Astrocyte of the cerebellum (primary cell): ENCODE measurements at regions not wholly inside any gene's neighbourhood (a gene's known extent, or its start where the extent isn't known, plus 50 kb on each side); places are given as distances from the start of the nearest gene placed in this dataset.
"Not testable (repeated sequence)": the region's sequence is repeated elsewhere in the genome, so short reads cannot be mapped to it uniquely, and the experiment has no call there.

Experiments
- DNase-seq: peaks from one replicate; pipeline ENCODE4 v3.0.0-alpha.2; 2011; ENCODE audit warnings: low read depth
- H3K4me3 ChIP-seq: 2 replicates; pipeline ENCODE4 v1.5.1; 2011; ENCODE audit warnings: mild to moderate bottlenecking, low read depth, low read length, moderate library complexity
- CTCF ChIP-seq: IDR thresholded peaks from 2 replicates; pipeline ENCODE4 v1.5.1; 2012; ENCODE audit warnings: low read length, low read depth, moderate library complexity, mild to moderate bottlenecking; ENCODE audit errors: missing control alignments
- in situ Hi-C: cut with HindIII; loops from 2 replicates; pipeline ENCODE4 v1.10.0; 2017; ENCODE audit warnings: low sequenced_read_pairs

- in situ Hi-C loops = no loop called here
- no peak for TF ChIP-seq CTCF
- DNase-seq = no peak
- no peak overlapping the region for H3K4me3 ChIP-seq
Measured at GRCh38 chr6:58198301-58198700, 880.9 kb downstream of the PRIM2 start.

- in situ Hi-C loops, DNase-seq, H3K4me3 ChIP-seq: not testable (repeated sequence)
Measured at GRCh38 chr6:58237124-58237523, 919.7 kb downstream of the PRIM2 start.

GRCh38 chr6:58238421-58238820 lies 921.0 kb downstream of the PRIM2 start:
- in situ Hi-C loops = not testable (repeated sequence)

GRCh38 chr6:58257625-58258024 lies 940.2 kb downstream of the PRIM2 start:
- DNase-seq, H3K4me3 ChIP-seq, in situ Hi-C loops: not testable (repeated sequence)

More at GRCh38 chr6:58238421-58238820, 921.0 kb downstream of the PRIM2 start:
- not testable (repeated sequence) for DNase-seq, H3K4me3 ChIP-seq

- TF ChIP-seq CTCF = no peak
- in situ Hi-C loops = no loop called here
- H3K4me3 ChIP-seq = no peak overlapping the region
Measured at GRCh38 chr6:58290177-58290576, 972.7 kb downstream of the PRIM2 start.

GRCh38 chr6:58291319-58291718 lies 973.9 kb downstream of the PRIM2 start:
- DNase-seq, H3K4me3 ChIP-seq, in situ Hi-C loops: not testable (repeated sequence)

More at GRCh38 chr6:58290177-58290576, 972.7 kb downstream of the PRIM2 start:
- no peak for DNase-seq

GRCh38 chr6:58307901-58308300 lies 990.5 kb downstream of the PRIM2 start:
- in situ Hi-C loops, H3K4me3 ChIP-seq, DNase-seq: not testable (repeated sequence)

GRCh38 chr6:58332108-58332507 lies 1014.7 kb downstream of the PRIM2 start:
- H3K4me3 ChIP-seq, in situ Hi-C loops, DNase-seq: not testable (repeated sequence)

GRCh38 chr6:58342287-58342686 lies 1024.9 kb downstream of the PRIM2 start:
- in situ Hi-C loops, H3K4me3 ChIP-seq, DNase-seq: not testable (repeated sequence)

GRCh38 chr6:58347534-58347933 lies 1030.1 kb downstream of the PRIM2 start:
- in situ Hi-C loops, DNase-seq, H3K4me3 ChIP-seq: not testable (repeated sequence)

GRCh38 chr6:58351619-58352018 lies 1034.2 kb downstream of the PRIM2 start:
- in situ Hi-C loops, DNase-seq, H3K4me3 ChIP-seq: not testable (repeated sequence)

- H3K4me3 ChIP-seq, DNase-seq, in situ Hi-C loops: not testable (repeated sequence)
Measured at GRCh38 chr6:58358452-58358851, 1041.0 kb downstream of the PRIM2 start.

GRCh38 chr6:58365856-58366255 lies 1048.4 kb downstream of the PRIM2 start:
- in situ Hi-C loops, DNase-seq, H3K4me3 ChIP-seq: not testable (repeated sequence)

GRCh38 chr6:58406659-58407058 lies 1089.2 kb downstream of the PRIM2 start:
- DNase-seq, in situ Hi-C loops, H3K4me3 ChIP-seq: not testable (repeated sequence)
